PC-3 (cell line): ENCODE measurements at regions not wholly inside any gene's neighbourhood (a gene's known extent, or its start where the extent isn't known, plus 50 kb on each side); places are given as distances from the start of the nearest gene placed in this dataset.

ENCODE experiments used
- ATAC-seq: fragments of 200-7000 bp; cut with Tn5 transposase; 2 replicates; pipeline ENCODE4 v1.9.1; 2020; ENCODE audit warnings: mild to moderate bottlenecking, moderate library complexity
- BruUV-seq: library from RNA; stranded (reverse); fragments of 400-500 nt; replicated peaks from 2 replicates; lab custom pipeline; 2021; lab: Mats Ljungman, UMichigan
- CTCF ChIA-PET: fragments of 300-600 bp; sonication (Branson Sonifier 250); formaldehyde crosslinking; loops from one replicate; lab custom pipeline; 2022; ENCODE audit warnings: antibody characterized with exemption; lab: Charles Lee
- POLR2A ChIA-PET: fragments of 300-600 bp; sonication (Branson Sonifier 250); formaldehyde crosslinking; loops from one replicate; lab custom pipeline; 2022; ENCODE audit warnings: antibody characterized with exemption; ENCODE audit not compliant: unreplicated experiment; lab: Charles Lee
- DNase-seq: peaks from one replicate; pipeline ENCODE4 v3.0.0-alpha.2; 2015
- H2AFZ ChIP-seq: fragments of 300-600 bp; sonication (generic); 2 replicates; pipeline ENCODE4 v1.6.0; 2016; ENCODE audit warnings: antibody characterized with exemption, low read length
- H3F3A ChIP-seq: fragments of 300-600 bp; sonication (generic); one replicate; pipeline ENCODE4 v1.6.0; 2017; ENCODE audit warnings: antibody characterized with exemption, low read length, control low read depth, mild to moderate bottlenecking; ENCODE audit not compliant: unreplicated experiment
- H3K27ac ChIP-seq: fragments of 300-600 bp; sonication (generic); 2 replicates; pipeline ENCODE4 v1.5.1; 2016; ENCODE audit warnings: mild to moderate bottlenecking, low read length
- H3K27me3 ChIP-seq: fragments of 300-600 bp; sonication (generic); 2 replicates; pipeline ENCODE4 v1.6.1; 2016; ENCODE audit warnings: low read length, mixed read lengths
- H3K36me3 ChIP-seq: fragments of 300-600 bp; sonication (generic); 2 replicates; pipeline ENCODE4 v1.6.1; 2016; ENCODE audit warnings: low read depth, mixed run types, low read length, mixed read lengths
- H3K4me1 ChIP-seq: fragments of 300-600 bp; sonication (generic); 2 replicates; pipeline ENCODE4 v1.5.1; 2016; ENCODE audit warnings: low read length; ENCODE audit not compliant: insufficient read depth
- H3K4me2 ChIP-seq: fragments of 300-600 bp; sonication (generic); 2 replicates; pipeline ENCODE4 v1.6.0; 2016; ENCODE audit warnings: low read length
- H3K4me3 ChIP-seq: fragments of 300-600 bp; sonication (generic); 2 replicates; pipeline ENCODE4 v1.5.1; 2016; ENCODE audit warnings: mild to moderate bottlenecking, low read length, mixed read lengths
- H3K79me2 ChIP-seq: fragments of 300-600 bp; sonication (generic); 2 replicates; pipeline ENCODE4 v1.6.1; 2017; ENCODE audit warnings: low read length, mixed read lengths
- H3K9ac ChIP-seq: fragments of 300-600 bp; sonication (generic); 2 replicates; pipeline ENCODE4 v1.6.0; 2016; ENCODE audit warnings: mild to moderate bottlenecking, low read length
- H3K9me2 ChIP-seq: fragments of 300-600 bp; sonication (generic); replicated peaks from 2 replicates; pipeline ENCODE4 v1.6.1; 2016; ENCODE audit warnings: mixed run types, low read length, mixed read lengths
- H3K9me3 ChIP-seq: fragments of 300-600 bp; sonication (generic); 2 replicates; pipeline ENCODE4 v1.6.1; 2016; ENCODE audit warnings: low read length, mixed read lengths
- H4K20me1 ChIP-seq: fragments of 300-600 bp; sonication (generic); 2 replicates; pipeline ENCODE4 v1.6.1; 2016; ENCODE audit warnings: low read length, mixed read lengths
- CTCF ChIP-seq: fragments of 300-600 bp; sonication (generic); conservative IDR thresholded peaks from 2 replicates; pipeline ENCODE4 v1.5.1; 2017; ENCODE audit warnings: antibody characterized with exemption, low read depth, mild to moderate bottlenecking, low read length
- EZH2 ChIP-seq: fragments of 300-600 bp; sonication (generic); IDR thresholded peaks from one replicate; pipeline ENCODE4 v1.6.1; 2017; ENCODE audit warnings: antibody characterized with exemption, mild to moderate bottlenecking, low read length; ENCODE audit not compliant: unreplicated experiment
- EZH2phosphoT487 ChIP-seq: fragments of 300-600 bp; sonication (generic); IDR thresholded peaks from 2 replicates; pipeline ENCODE4 v1.6.1; 2018; ENCODE audit warnings: mild to moderate bottlenecking, antibody characterized with exemption, low read length, borderline replicate concordance
- intact Hi-C: fragments of 100-400 bp; cut with micrococcal nuclease; formaldehyde crosslinking; loops from 2 replicates; pipeline ENCODE4 v1.9.0; 2023

DNA sequence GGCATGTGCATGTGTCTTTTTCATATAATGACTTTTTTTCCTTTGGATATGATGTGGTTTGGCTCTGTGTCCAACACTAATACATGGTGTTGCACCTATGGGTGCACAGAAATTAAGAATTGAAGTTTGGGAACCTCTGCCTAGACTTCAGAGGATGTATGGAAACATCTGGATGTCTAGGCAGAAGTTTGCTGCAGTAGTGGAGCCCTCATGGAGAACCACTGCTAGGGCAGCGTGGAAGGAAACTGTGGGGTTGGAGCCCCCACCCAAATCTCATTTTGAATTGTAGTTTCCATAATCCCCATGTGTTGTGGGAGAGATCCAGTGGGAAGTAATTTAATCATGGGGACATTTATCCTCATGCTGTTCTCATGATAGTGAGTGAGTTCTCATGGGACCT lies 235.0 kb upstream of the TRPC7 start:
- Histone ChIP-seq H4K20me1 (no peaks in the 10 kb centered on the region), H2AFZ (no peak overlapping the region), H3K36me3 (no peaks in the 10 kb centered on the region), H3K79me2 (no peaks in the 10 kb centered on the region), H3K9me3 (no peaks in the 10 kb centered on the region), H3K9ac (no peak overlapping the region), H3K4me2 (no peak overlapping the region), H3K4me3 (no peak overlapping the region), H3K27me3 (no peaks in the 10 kb centered on the region), H3F3A (no peaks in the 10 kb centered on the region), H3K27ac (no peak overlapping the region), H3K4me1 (no peaks in the 10 kb centered on the region), H3K9me2 (no peaks in the 10 kb centered on the region)
- intact Hi-C loops = no loop called here
- POLR2A ChIA-PET = no interaction called here
- BruUV-seq = no TSS peak
- ATAC-seq = no peak
- no peak for DNase-seq
- TF ChIP-seq EZH2phosphoT487 (no peak), CTCF (no peak), EZH2 (no peak)
- CTCF ChIA-PET = no interaction called here

DNA sequence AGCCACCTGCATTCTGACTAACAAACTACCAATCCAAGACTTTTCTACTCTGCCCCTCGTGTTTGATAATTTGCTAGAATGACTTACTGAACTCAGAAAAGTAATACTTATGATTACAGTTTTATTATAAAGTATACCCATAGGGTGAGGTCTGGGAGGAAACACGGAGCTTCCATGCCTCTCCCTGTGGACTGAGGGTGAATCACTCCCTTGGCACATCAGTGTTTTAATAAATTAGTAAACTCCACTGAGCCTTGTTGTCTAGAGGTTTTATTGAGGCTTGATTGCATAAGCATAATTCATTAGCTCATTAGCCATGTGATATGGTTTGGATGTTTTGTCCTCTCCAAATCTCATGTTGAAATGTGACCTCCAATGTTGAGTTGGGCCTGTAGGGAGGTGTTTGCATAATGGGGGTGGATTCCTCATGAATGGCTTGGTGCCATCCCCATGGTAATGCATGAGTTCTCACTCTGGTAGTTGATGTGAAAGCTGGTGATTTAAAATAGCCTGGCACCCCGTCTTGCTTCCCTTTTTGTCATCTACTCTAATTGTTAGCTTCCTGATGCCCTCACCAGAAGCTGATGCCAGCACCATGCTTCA lies 233.6 kb upstream of the TRPC7 start:
- H3K9me3 ChIP-seq = no peaks in the 10 kb centered on the region
- no peaks in the 10 kb centered on the region for H3K27me3 ChIP-seq
- no peak overlapping the region for H3K27ac ChIP-seq
- no peaks in the 10 kb centered on the region for H3F3A ChIP-seq
- no peaks in the 10 kb centered on the region for H3K79me2 ChIP-seq
- H3K4me2 ChIP-seq = no peak overlapping the region
- no peak overlapping the region for H2AFZ ChIP-seq
- ATAC-seq (no peak), DNase-seq (no peak)
- intact Hi-C loops = no loop called here
- H3K9ac ChIP-seq = no peak overlapping the region
- no peak overlapping the region for H3K4me3 ChIP-seq
- H4K20me1 ChIP-seq = no peaks in the 10 kb centered on the region
- no peak for TF ChIP-seq CTCF
- TF ChIP-seq EZH2phosphoT487 = no peak
- no peak for TF ChIP-seq EZH2
- BruUV-seq = no TSS peak
- H3K9me2 ChIP-seq = no peaks in the 10 kb centered on the region
- CTCF ChIA-PET = no interaction called here
- POLR2A ChIA-PET = no interaction called here
- H3K4me1 ChIP-seq = no peaks in the 10 kb centered on the region
- H3K36me3 ChIP-seq = no peaks in the 10 kb centered on the region

DNA sequence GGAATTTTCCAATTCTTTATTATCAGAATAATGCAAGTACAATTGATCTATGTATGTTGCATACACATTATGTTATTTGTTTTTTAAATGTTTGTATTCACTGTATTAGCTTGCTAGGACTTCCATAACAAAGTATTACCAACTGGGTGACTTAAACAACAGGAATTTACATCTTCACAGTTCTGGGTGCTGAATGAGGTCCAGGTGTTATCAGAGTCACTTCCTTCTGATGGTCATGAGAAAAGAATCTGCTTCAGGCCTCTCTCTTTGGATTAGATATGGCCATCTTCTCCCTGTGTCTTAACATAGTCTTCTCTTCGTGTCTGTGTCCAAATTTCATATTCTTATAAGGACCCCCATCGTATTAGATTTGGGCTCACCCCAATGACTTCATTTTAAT lies 229.1 kb upstream of the TRPC7 start:
- no peaks in the 10 kb centered on the region for H3K4me1 ChIP-seq
- H3K9me3 ChIP-seq = no peaks in the 10 kb centered on the region
- ATAC-seq (no peak), DNase-seq (no peak)
- no peak overlapping the region for H3K4me3 ChIP-seq
- TF ChIP-seq CTCF = no peak
- no peak for TF ChIP-seq EZH2
- no peak for TF ChIP-seq EZH2phosphoT487
- intact Hi-C loops = no loop called here
- H3K9me2 ChIP-seq = no peaks in the 10 kb centered on the region
- no TSS peak for BruUV-seq
- no peak overlapping the region for H3K4me2 ChIP-seq
- no peak overlapping the region for H3K27ac ChIP-seq
- no peaks in the 10 kb centered on the region for H4K20me1 ChIP-seq
- no peaks in the 10 kb centered on the region for H3K36me3 ChIP-seq
- ChIA-PET POLR2A (no interaction called here), CTCF (no interaction called here)
- no peaks in the 10 kb centered on the region for H3K27me3 ChIP-seq
- H3K9ac ChIP-seq = no peak overlapping the region
- H3F3A ChIP-seq = no peaks in the 10 kb centered on the region
- H2AFZ ChIP-seq = no peak overlapping the region
- no peaks in the 10 kb centered on the region for H3K79me2 ChIP-seq
